ENCODE measurements at regions not wholly inside any gene's neighbourhood (a gene's known extent, or its start where the extent isn't known, plus 50 kb on each side); places are given as distances from the start of the nearest gene placed in this dataset.

DNA sequence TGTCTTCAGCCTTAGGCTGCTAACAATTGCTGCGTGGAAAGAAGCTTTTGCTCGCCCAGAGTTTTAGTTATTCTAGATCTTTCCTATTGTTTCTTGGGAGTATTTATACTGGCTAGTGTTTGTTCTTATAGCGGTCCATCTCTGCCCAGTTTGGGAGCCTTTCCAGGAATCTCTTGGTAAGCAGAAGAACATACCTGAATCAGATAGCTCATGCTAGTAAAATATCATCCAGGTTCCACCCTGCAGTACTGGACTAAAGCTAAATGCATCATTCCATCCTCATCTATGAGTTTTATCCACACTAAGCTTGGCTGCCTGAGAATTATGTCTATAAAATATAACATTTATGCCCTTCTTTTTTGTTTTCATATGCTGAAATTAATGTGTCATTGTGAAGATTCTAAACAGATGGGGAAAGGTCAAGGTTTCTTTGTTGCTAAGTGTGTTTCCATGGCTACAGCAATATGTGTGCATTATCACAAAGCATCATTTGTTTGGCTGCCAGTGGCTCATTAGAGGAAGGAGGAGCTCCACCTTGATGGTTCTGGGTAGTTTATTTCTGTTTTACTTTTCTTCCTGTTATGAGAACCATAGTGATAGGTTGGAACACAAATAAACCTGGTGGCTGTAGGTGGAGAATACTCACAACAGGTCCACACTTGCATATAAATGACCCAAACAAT lies 182.8 kb downstream of the PIK3C3 start:
- no peak for DNase-seq (ENCODE audit: low read depth in 2 of 2)

- DNase-seq (ENCODE audit: low read depth in 2 of 2) = no peak
Measured at GRCh38 chr18:42141439-42141838, 186.4 kb downstream of the PIK3C3 start.

DNA sequence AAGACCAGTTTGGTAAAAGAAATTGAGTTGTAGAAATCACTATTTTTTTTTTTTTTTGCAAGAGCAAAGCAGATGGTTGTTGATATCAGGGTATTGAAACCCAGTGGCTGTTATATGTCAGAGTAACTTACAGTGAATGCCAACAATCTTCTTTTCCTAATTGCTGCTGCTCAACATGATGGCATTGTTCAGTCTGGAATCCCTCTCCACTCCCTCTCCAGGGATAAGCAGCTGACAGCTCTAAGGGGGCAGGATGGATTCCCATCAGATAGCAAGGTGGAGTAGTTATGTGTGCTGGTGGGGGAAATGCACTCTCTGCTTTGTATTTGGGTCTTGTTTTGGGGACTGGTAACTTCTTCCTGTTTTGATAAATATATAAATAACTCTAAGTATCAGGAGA lies 200.0 kb downstream of the PIK3C3 start:
- no peak for DNase-seq (ENCODE audit: low read depth in 2 of 2)

- DNase-seq (ENCODE audit: low read depth in 2 of 2) = no peak
Measured at GRCh38 chr18:42156281-42156680, 201.2 kb downstream of the PIK3C3 start.

DNA sequence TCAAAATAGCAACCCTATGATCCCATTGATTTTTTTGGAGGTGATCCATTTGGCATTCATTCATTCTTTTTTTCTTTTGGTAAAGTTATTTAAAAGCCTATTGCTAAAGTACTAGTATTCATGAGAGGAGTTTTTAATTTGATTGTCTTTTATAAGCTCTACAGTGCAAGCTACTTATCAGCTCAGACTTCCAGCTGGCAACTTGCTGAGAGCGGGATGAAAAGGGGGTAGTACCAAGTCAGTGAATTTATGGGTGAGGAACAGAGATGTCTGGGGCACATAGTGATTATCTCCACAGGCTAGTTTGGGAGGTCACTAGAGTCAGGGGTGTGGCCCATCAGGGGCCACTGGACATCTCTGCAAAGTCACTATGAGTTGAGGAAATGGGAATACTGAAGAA lies 202.4 kb downstream of the PIK3C3 start:
- no peak for DNase-seq (ENCODE audit: low read depth in 2 of 2)

- DNase-seq (ENCODE audit: low read depth in 2 of 2) = no peak
Measured at GRCh38 chr18:42157878-42158277, 202.8 kb downstream of the PIK3C3 start.

DNA sequence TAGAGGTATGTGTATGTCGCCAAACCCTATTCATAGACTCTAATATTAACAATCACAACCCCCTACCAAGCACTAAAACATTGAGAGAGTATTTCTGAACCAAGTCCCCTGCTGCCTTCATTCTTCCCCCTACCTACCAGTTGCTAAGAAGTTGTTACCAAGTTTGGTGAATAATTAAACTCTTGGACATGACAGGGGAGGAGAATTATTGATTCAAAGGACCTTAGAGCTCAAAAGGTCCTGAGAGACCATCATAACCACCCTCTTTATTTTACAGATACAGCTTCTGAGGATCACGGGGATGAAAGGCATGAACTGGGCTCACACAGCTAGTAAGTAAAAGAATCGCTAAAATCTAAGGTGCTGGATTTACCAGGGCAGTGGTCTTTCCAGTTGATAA lies 204.1 kb downstream of the PIK3C3 start:
- DNase-seq (ENCODE audit: low read depth in 2 of 2) = no peak

DNA sequence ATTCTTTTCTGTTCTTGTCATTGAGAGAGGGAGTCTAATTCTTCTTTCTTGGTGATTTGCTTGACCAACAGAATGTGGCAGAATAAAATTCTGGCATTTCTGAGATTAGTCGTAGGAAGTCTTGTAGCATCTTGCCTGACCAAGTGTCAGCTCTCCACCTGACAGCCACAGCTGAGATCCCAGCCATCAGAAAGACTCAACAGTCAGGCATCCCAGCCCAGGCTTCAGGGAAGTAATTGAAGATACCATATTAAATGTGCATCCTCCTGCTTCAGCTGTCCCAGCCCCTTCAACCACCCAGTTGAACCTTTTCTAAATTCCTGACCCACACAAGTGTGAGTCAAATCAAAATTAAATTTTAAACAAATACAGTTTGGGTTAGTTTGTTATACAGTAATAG lies 208.3 kb downstream of the PIK3C3 start:
- DNase-seq (ENCODE audit: low read depth in 2 of 2) = no peak

- no peak for DNase-seq (ENCODE audit: low read depth in 2 of 2)
Measured at GRCh38 chr18:42164556-42164955, 209.5 kb downstream of the PIK3C3 start.

- DNase-seq (ENCODE audit: low read depth in 2 of 2) = no peak
Measured at GRCh38 chr18:42165922-42166513, 211.0 kb downstream of the PIK3C3 start.

GRCh38 chr18:42168487-42168886 lies 213.5 kb downstream of the PIK3C3 start:
- DNase-seq (ENCODE audit: low read depth in 2 of 2) = no peak

DNA sequence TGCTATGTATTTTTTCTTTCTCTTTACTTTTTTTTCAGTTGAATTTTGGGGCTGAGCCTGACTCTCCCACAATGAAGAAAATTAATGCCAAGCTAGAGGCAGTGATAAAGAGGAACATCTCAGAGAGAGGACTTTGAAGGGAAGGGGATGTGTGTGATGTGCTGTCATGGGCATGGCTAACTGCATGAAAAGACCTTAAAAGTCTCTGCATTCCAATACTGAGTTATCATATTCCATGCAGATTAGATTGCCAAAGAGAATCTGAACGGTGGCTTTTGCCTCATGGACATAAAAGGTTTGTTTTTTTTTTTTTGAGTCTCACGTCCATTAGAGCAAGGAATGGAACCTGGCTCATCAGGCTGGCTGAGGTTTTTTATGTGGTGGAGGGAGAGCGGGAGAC lies 213.9 kb downstream of the PIK3C3 start:
- no peak for DNase-seq (ENCODE audit: low read depth in 2 of 2)

DNA sequence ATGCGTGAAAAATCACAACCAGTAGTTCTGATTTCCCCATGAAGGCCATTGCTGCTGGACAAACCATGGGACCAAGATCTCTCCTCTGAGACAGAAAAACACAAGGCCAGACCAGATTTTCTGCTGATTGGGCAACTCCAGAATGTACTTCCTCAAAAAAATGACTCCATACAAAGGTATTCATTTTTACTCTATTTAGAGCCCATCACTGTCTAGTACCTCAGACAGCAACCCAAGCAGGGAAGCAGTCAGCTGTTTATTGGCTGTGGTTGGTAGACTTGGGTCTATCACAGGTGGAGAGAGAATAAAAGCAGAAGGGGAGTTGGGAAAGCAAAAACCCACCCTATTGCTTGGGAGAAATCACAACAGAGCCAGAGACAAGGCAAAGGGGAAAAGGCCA lies 219.9 kb downstream of the PIK3C3 start:
- DNase-seq (ENCODE audit: low read depth in 2 of 2) = no peak

- no peak for DNase-seq (ENCODE audit: low read depth in 2 of 2)
Measured at GRCh38 chr18:42176599-42176998, 221.6 kb downstream of the PIK3C3 start.

GRCh38 chr18:42177390-42177789 lies 222.4 kb downstream of the PIK3C3 start:
- no peak for DNase-seq (ENCODE audit: low read depth in 2 of 2)

DNA sequence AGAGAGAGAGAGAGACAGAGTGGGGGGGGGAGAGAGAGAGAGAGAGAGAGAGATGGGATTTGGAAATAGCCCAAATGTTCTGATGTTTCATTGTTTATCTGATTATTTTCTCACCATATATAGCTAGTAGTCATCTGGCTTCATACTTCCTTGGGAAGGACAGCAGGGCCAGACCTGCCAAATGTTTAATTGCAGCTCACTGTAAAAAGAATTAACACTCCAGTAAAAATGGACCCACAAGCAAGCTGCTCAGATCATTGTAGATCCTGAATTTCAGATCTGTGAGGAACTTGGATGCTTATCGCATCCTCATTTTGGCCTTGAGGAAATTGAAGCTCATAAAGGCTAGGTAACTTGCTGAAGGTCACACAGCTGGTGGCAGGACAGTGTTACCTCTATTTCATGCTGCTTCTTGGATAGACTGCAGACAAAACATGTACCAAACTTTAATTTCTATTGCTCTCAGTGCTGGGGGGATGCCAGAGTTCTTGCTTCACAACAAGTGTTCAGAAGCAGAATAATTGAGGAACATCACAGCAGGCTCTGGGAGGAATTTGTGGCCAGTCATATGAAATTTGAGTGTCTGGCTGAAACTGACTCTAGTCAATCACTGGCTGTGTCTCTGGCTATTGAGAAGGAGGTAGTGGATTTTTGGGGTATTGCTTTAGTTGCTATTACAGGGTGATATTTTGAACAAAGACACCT lies 223.5 kb downstream of the PIK3C3 start:
- no peak for DNase-seq (ENCODE audit: low read depth in 2 of 2)

- no peak for DNase-seq (ENCODE audit: low read depth in 2 of 2)
Measured at GRCh38 chr18:42179542-42180121, 224.6 kb downstream of the PIK3C3 start.

DNA sequence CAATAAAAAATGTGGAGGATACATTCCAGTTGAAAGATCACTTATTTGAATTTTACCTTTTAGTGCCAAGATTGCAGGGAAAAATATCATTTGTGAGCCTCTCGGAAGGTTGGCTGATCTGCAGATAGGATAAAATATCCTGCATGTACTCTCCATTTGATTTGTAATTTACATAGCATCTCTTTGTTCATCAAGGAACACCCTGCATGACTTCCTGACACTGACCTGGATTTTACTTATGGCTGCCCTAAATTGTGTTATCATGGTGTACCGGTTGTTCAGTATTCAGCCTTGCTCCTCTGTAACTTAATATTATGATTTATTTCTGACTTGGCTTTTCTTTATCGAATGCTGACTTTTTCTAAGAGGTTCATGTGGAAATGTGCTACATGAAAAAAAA lies 226.4 kb downstream of the PIK3C3 start:
- DNase-seq (ENCODE audit: low read depth in 2 of 2) = no peak

GRCh38 chr18:42182728-42183700 lies 228.0 kb downstream of the PIK3C3 start:
- no peak for DNase-seq (ENCODE audit: low read depth in 2 of 2)

DNA sequence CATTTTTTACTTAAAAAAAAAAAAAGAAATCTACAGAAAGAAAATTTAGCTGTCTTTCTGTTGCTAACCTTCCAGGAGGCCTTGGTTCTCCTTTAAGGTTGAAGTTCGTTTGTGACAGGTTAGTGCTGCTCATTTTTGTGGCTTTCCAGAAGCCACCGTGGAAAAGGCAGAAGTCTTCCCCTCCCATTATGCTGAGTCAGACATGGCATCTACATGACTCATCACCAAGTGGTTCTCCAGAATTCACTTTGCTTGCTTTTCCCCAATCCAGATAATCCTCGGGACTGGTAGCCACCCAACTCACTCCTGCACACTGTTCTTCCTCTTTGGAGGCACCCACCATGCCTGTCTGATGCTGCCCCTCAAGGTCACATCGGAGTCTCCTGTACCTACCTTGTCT lies 228.7 kb downstream of the PIK3C3 start:
- DNase-seq (ENCODE audit: low read depth in 2 of 2) = no peak

- DNase-seq (ENCODE audit: low read depth in 2 of 2) = no peak
Measured at GRCh38 chr18:42184685-42185477, 229.8 kb downstream of the PIK3C3 start.

All from stimulated activated CD8-positive, alpha-beta memory T cell treated with anti-CD3 and anti-CD28 coated beads, Interleukin-2, amount 100 ng/mL, for 1 hour (primary cell).